HCT116 (cell line): ENCODE measurements at regions not wholly inside any gene's neighbourhood (a gene's known extent, or its start where the extent isn't known, plus 50 kb on each side); places are given as distances from the start of the nearest gene placed in this dataset.

Source experiments
- CBX3 ChIP-seq: IDR thresholded peaks from 2 replicates; pipeline ENCODE4 v1.6.1; 2012; ENCODE audit warnings: low read depth
- ELF1 ChIP-seq: IDR thresholded peaks from 2 replicates; pipeline ENCODE4 v1.6.1; 2012; ENCODE audit warnings: low read depth, borderline replicate concordance
- EZH2phosphoT487 ChIP-seq: fragments of 200-600 bp; IDR thresholded peaks from 2 replicates; pipeline ENCODE4 v1.6.1; 2018; ENCODE audit warnings: antibody characterized with exemption, borderline replicate concordance
- POLR2A ChIP-seq: IDR thresholded peaks from 2 replicates; pipeline ENCODE4 v1.7.0; 2011; ENCODE audit warnings: borderline replicate concordance; ENCODE audit not compliant: insufficient read depth, insufficient read length; ENCODE audit errors: extremely low read depth
- POLR2AphosphoS5 ChIP-seq: IDR thresholded peaks from 2 replicates; pipeline ENCODE4 v1.6.1; 2011; ENCODE audit warnings: mild to moderate bottlenecking, low read depth, low read length, moderate library complexity
- YY1 ChIP-seq: IDR thresholded peaks from 2 replicates; pipeline ENCODE4 v1.6.1; 2011; ENCODE audit warnings: low read length, low read depth, moderate library complexity, mild to moderate bottlenecking; ENCODE audit not compliant: insufficient replicate concordance; ENCODE audit errors: extremely low read depth
- ZNF274 ChIP-seq: fragments of 200-500 bp; sonication (Bioruptor generic); IDR thresholded peaks from 2 replicates; pipeline ENCODE4 v1.6.1; 2014; ENCODE audit warnings: mild to moderate bottlenecking, low read depth, low read length, inconsistent platforms
- TF ChIP-seq, protein P1 (sequence below), 3 experiments: fragments of 200-600 bp in 1 of 3; sonication (generic) in 1 of 3; IDR thresholded peaks in 2 of 3; conservative IDR thresholded peaks in 1 of 3; 2 replicates each; pipeline ENCODE4 v1.5.1; 2012 to 2017; ENCODE audit warnings: low read depth in 2 of 3, low read length in 2 of 3, antibody characterized with exemption in 1 of 3, borderline replicate concordance in 1 of 3, control low read depth in 1 of 3, mild to moderate bottlenecking in 1 of 3, mixed read lengths in 1 of 3, mixed run types in 1 of 3, moderate library complexity in 1 of 3; ENCODE audit not compliant: insufficient read depth in 1 of 3
- TF ChIP-seq, protein P2 (sequence below): IDR thresholded peaks from 2 replicates; pipeline ENCODE4 v1.6.1; 2012; ENCODE audit warnings: low read depth
- TF ChIP-seq, protein P3 (sequence below): IDR thresholded peaks from 2 replicates; pipeline ENCODE4 v1.6.1; 2012

- TF ChIP-seq, protein P1, sequence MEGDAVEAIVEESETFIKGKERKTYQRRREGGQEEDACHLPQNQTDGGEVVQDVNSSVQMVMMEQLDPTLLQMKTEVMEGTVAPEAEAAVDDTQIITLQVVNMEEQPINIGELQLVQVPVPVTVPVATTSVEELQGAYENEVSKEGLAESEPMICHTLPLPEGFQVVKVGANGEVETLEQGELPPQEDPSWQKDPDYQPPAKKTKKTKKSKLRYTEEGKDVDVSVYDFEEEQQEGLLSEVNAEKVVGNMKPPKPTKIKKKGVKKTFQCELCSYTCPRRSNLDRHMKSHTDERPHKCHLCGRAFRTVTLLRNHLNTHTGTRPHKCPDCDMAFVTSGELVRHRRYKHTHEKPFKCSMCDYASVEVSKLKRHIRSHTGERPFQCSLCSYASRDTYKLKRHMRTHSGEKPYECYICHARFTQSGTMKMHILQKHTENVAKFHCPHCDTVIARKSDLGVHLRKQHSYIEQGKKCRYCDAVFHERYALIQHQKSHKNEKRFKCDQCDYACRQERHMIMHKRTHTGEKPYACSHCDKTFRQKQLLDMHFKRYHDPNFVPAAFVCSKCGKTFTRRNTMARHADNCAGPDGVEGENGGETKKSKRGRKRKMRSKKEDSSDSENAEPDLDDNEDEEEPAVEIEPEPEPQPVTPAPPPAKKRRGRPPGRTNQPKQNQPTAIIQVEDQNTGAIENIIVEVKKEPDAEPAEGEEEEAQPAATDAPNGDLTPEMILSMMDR (IDR thresholded peaks at IDR 0.05 in 2 of 3, conservative IDR thresholded peaks at IDR 0.05 in 1 of 3; ENCODE audit: borderline replicate concordance in 1 of 3, insufficient read depth in 1 of 3, low read depth in 2 of 3, low read length in 2 of 3) = no peak
- TF ChIP-seq, protein P2, sequence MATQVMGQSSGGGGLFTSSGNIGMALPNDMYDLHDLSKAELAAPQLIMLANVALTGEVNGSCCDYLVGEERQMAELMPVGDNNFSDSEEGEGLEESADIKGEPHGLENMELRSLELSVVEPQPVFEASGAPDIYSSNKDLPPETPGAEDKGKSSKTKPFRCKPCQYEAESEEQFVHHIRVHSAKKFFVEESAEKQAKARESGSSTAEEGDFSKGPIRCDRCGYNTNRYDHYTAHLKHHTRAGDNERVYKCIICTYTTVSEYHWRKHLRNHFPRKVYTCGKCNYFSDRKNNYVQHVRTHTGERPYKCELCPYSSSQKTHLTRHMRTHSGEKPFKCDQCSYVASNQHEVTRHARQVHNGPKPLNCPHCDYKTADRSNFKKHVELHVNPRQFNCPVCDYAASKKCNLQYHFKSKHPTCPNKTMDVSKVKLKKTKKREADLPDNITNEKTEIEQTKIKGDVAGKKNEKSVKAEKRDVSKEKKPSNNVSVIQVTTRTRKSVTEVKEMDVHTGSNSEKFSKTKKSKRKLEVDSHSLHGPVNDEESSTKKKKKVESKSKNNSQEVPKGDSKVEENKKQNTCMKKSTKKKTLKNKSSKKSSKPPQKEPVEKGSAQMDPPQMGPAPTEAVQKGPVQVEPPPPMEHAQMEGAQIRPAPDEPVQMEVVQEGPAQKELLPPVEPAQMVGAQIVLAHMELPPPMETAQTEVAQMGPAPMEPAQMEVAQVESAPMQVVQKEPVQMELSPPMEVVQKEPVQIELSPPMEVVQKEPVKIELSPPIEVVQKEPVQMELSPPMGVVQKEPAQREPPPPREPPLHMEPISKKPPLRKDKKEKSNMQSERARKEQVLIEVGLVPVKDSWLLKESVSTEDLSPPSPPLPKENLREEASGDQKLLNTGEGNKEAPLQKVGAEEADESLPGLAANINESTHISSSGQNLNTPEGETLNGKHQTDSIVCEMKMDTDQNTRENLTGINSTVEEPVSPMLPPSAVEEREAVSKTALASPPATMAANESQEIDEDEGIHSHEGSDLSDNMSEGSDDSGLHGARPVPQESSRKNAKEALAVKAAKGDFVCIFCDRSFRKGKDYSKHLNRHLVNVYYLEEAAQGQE = no peak
- TF ChIP-seq EZH2phosphoT487 (no peak), ZNF274 (no peak), POLR2A (no peak), ELF1 (no peak), YY1 (no peak), CBX3 (no peak), POLR2AphosphoS5 (no peak)
- TF ChIP-seq, protein P3, sequence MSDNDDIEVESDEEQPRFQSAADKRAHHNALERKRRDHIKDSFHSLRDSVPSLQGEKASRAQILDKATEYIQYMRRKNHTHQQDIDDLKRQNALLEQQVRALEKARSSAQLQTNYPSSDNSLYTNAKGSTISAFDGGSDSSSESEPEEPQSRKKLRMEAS = no peak
Measured at GRCh38 chr22:42321908-42322561, 51.6 kb upstream of the TCF20 start.
